ENCODE measurements at regions not wholly inside any gene's neighbourhood (a gene's known extent, or its start where the extent isn't known, plus 50 kb on each side); places are given as distances from the start of the nearest gene placed in this dataset.

DNA sequence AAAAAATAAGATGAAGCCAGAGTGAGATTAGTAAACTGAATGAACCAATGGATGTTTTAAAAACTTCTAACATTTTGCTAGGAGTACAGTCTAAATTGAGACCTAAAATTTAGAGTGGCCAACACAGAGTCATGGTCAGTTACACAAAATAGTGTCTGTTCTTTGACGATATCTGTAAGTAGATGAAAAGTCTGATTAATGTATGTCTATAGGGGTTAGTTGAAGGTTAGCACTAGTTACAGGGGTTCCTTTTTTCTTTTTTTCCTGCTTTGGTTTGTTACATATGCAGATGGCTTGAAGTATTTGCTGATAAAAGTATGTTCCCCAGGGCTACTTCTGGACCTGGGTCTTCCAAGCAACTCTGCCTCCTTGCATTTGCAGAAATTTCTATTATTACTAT, 90.1 kb upstream of the MTPN start:
- Histone ChIP-seq H2AFZ (ENCODE audit: low read depth, low read length, severe bottlenecking) (no peak overlapping the region), H3K9me2 (replicated peaks; ENCODE audit: insufficient read depth, low read length) (no peaks in the 10 kb centered on the region), H3K79me2 (ENCODE audit: insufficient read depth, low read length) (no peaks in the 10 kb centered on the region), H3K4me3 (ENCODE audit: insufficient read depth, low read length, poor library complexity, severe bottlenecking) (no peak overlapping the region), H3F3A (ENCODE audit: insufficient read depth) (no peaks in the 10 kb centered on the region), H3K9me3 (ENCODE audit: insufficient read depth, low read length) (no peaks in the 10 kb centered on the region), H4K20me1 (ENCODE audit: low read depth, low read length) (no peaks in the 10 kb centered on the region), H3K9ac (ENCODE audit: low read length) (no peak overlapping the region), H3K36me3 (ENCODE audit: low read length) (no peaks in the 10 kb centered on the region), H3K27ac (ENCODE audit: low read depth, low read length) (no peak overlapping the region), H3K4me2 (ENCODE audit: low read depth, low read length, poor library complexity, severe bottlenecking) (no peak overlapping the region), H3K27me3 (ENCODE audit: low read length) (0 out of 2 replicates have a peak, but pooled peaks cover 2% of the 10 kb centered on the region)
- TF ChIP-seq CTCF (IDR thresholded peaks at IDR 0.05; ENCODE audit: insufficient read depth, low read length, poor library complexity, severe bottlenecking) = no peak
- TF ChIP-seq EZH2phosphoT487 (conservative IDR thresholded peaks at IDR 0.05; ENCODE audit: low read length) = no peak

GRCh38 chr7:136066304-136067143, 89.4 kb upstream of the MTPN start:
- Histone ChIP-seq H4K20me1 (ENCODE audit: low read depth, low read length) (no peaks in the 10 kb centered on the region), H3K27me3 (ENCODE audit: low read length) (0 out of 2 replicates have a peak, but pooled peaks cover 2% of the 10 kb centered on the region), H3K79me2 (ENCODE audit: insufficient read depth, low read length) (no peaks in the 10 kb centered on the region), H2AFZ (ENCODE audit: low read depth, low read length, severe bottlenecking) (no peak overlapping the region), H3K9me3 (ENCODE audit: insufficient read depth, low read length) (no peaks in the 10 kb centered on the region), H3K4me3 (ENCODE audit: insufficient read depth, low read length, poor library complexity, severe bottlenecking) (no peak overlapping the region), H3K36me3 (ENCODE audit: low read length) (no peaks in the 10 kb centered on the region), H3F3A (ENCODE audit: insufficient read depth) (no peaks in the 10 kb centered on the region), H3K9me2 (replicated peaks; ENCODE audit: insufficient read depth, low read length) (no peaks in the 10 kb centered on the region), H3K27ac (ENCODE audit: low read depth, low read length) (no peak overlapping the region), H3K4me2 (ENCODE audit: low read depth, low read length, poor library complexity, severe bottlenecking) (no peak overlapping the region), H3K9ac (ENCODE audit: low read length) (no peak overlapping the region)
- TF ChIP-seq EZH2phosphoT487 (conservative IDR thresholded peaks at IDR 0.05; ENCODE audit: low read length) (no peak), CTCF (IDR thresholded peaks at IDR 0.05; ENCODE audit: insufficient read depth, low read length, poor library complexity, severe bottlenecking) (no peak)

DNA sequence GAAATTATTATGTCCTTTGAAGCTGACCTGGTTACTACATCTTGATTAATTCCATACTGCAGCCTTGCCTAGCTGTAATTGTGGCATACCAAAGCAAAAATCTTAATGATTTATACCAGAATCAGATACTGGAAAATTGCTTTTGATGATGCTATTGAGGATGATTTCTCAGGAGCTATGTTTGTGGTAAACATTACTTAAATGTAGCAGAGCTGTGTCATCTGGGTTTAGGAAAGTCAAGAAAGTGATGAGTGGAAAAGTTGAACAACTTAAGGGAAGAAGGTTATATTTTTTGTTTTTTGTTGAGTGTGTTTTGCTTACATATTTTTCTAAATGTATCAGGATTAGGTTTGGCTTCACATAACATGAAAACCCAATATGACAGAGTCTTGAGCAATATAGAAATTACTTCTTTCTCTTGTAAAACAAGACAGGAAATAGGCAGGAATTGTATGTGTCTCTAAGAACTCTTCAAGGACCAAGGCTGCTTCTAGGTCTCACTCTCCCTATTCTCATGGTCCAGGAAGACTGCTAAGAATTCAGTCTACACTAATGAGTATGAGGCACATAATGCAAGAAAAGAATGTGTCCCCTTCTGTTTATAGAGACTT, 87.6 kb upstream of the MTPN start:
- no peak overlapping the region for H3K4me2 ChIP-seq (ENCODE audit: low read depth, low read length, poor library complexity, severe bottlenecking)
- H3K4me3 ChIP-seq (ENCODE audit: insufficient read depth, low read length, poor library complexity, severe bottlenecking) = no peak overlapping the region
- no peaks in the 10 kb centered on the region for H4K20me1 ChIP-seq (ENCODE audit: low read depth, low read length)
- H3K79me2 ChIP-seq (ENCODE audit: insufficient read depth, low read length) = no peaks in the 10 kb centered on the region
- no peaks in the 10 kb centered on the region for H3K27me3 ChIP-seq (ENCODE audit: low read length)
- no peaks in the 10 kb centered on the region for H3K9me2 ChIP-seq (replicated peaks; ENCODE audit: insufficient read depth, low read length)
- H3F3A ChIP-seq (ENCODE audit: insufficient read depth) = no peaks in the 10 kb centered on the region
- TF ChIP-seq EZH2phosphoT487 (conservative IDR thresholded peaks at IDR 0.05; ENCODE audit: low read length) (no peak), CTCF (IDR thresholded peaks at IDR 0.05; ENCODE audit: insufficient read depth, low read length, poor library complexity, severe bottlenecking) (no peak)
- no peak overlapping the region for H2AFZ ChIP-seq (ENCODE audit: low read depth, low read length, severe bottlenecking)
- no peak overlapping the region for H3K9ac ChIP-seq (ENCODE audit: low read length)
- no peaks in the 10 kb centered on the region for H3K9me3 ChIP-seq (ENCODE audit: insufficient read depth, low read length)
- no peak overlapping the region for H3K27ac ChIP-seq (ENCODE audit: low read depth, low read length)
- H3K36me3 ChIP-seq (ENCODE audit: low read length) = no peaks in the 10 kb centered on the region
